ENCODE measurements at regions not wholly inside any gene's neighbourhood (a gene's known extent, or its start where the extent isn't known, plus 50 kb on each side); places are given as distances from the start of the nearest gene placed in this dataset.
A peak's percentile ranks its signal among the peaks of the same experiment; 100 is the strongest.
"Not testable (repeated sequence)": the region's sequence is repeated elsewhere in the genome, so short reads cannot be mapped to it uniquely, and the experiment has no call there.

GRCh38 chr10:11691319-11691755 is 50.8 kb upstream of the ECHDC3 start:
- DNase-seq = no peak
- in situ Hi-C loops (cut with HindIII; ENCODE audit: low pct_ligation_motif_present, low pct_unique_long_range_greater_than_20kb, low sequenced_read_pairs) = no loop called here

- in situ Hi-C loops (cut with HindIII; ENCODE audit: low pct_ligation_motif_present, low pct_unique_long_range_greater_than_20kb, low sequenced_read_pairs) = no loop called here
- DNase-seq = no peak
These were observed 52.0 kb upstream of the ECHDC3 start for GRCh38 chr10:11689945-11690736.

GRCh38 chr10:11688448-11688795 is 53.8 kb upstream of the ECHDC3 start:
- in situ Hi-C loops (cut with HindIII; ENCODE audit: low pct_ligation_motif_present, low pct_unique_long_range_greater_than_20kb, low sequenced_read_pairs); DNase-seq: not testable (repeated sequence)

GRCh38 chr10:11687779-11688447 is 54.3 kb upstream of the ECHDC3 start:
- in situ Hi-C loops (cut with HindIII; ENCODE audit: low pct_ligation_motif_present, low pct_unique_long_range_greater_than_20kb, low sequenced_read_pairs) = no loop called here
- no peak for DNase-seq

GRCh38 chr10:11687357-11687771 is 54.8 kb upstream of the ECHDC3 start:
- in situ Hi-C loops (cut with HindIII; ENCODE audit: low pct_ligation_motif_present, low pct_unique_long_range_greater_than_20kb, low sequenced_read_pairs) = no loop called here
- no peak for DNase-seq

- DNase-seq = peak; percentile 6
- in situ Hi-C loops (cut with HindIII; ENCODE audit: low pct_ligation_motif_present, low pct_unique_long_range_greater_than_20kb, low sequenced_read_pairs) = no loop called here
These were observed 56.4 kb upstream of the ECHDC3 start for GRCh38 chr10:11685787-11686218.

GRCh38 chr10:11684717-11685645 is 57.2 kb upstream of the ECHDC3 start:
- in situ Hi-C loops (cut with HindIII; ENCODE audit: low pct_ligation_motif_present, low pct_unique_long_range_greater_than_20kb, low sequenced_read_pairs) = no loop called here
- DNase-seq = peak; percentile 82

GRCh38 chr10:11684341-11684716 is 57.9 kb upstream of the ECHDC3 start:
- DNase-seq; in situ Hi-C loops (cut with HindIII; ENCODE audit: low pct_ligation_motif_present, low pct_unique_long_range_greater_than_20kb, low sequenced_read_pairs): not testable (repeated sequence)

GRCh38 chr10:11683529-11684320 is 58.5 kb upstream of the ECHDC3 start:
- DNase-seq = no peak
- in situ Hi-C loops (cut with HindIII; ENCODE audit: low pct_ligation_motif_present, low pct_unique_long_range_greater_than_20kb, low sequenced_read_pairs) = no loop called here

GRCh38 chr10:11682851-11683250 is 59.3 kb upstream of the ECHDC3 start:
- DNase-seq = no peak
- in situ Hi-C loops (cut with HindIII; ENCODE audit: low pct_ligation_motif_present, low pct_unique_long_range_greater_than_20kb, low sequenced_read_pairs) = no loop called here

- DNase-seq = no peak
- in situ Hi-C loops (cut with HindIII; ENCODE audit: low pct_ligation_motif_present, low pct_unique_long_range_greater_than_20kb, low sequenced_read_pairs) = no loop called here
These were observed 59.9 kb upstream of the ECHDC3 start for GRCh38 chr10:11682267-11682683.

GRCh38 chr10:11680496-11680895 is 61.7 kb upstream of the ECHDC3 start:
- DNase-seq = no peak
- in situ Hi-C loops (cut with HindIII; ENCODE audit: low pct_ligation_motif_present, low pct_unique_long_range_greater_than_20kb, low sequenced_read_pairs) = no loop called here

GRCh38 chr10:11679946-11680345 is 62.2 kb upstream of the ECHDC3 start:
- DNase-seq = no peak
- in situ Hi-C loops (cut with HindIII; ENCODE audit: low pct_ligation_motif_present, low pct_unique_long_range_greater_than_20kb, low sequenced_read_pairs) = no loop called here

GRCh38 chr10:11678074-11678793 is 63.9 kb upstream of the ECHDC3 start:
- DNase-seq = no peak
- in situ Hi-C loops (cut with HindIII; ENCODE audit: low pct_ligation_motif_present, low pct_unique_long_range_greater_than_20kb, low sequenced_read_pairs) = no loop called here

- in situ Hi-C loops (cut with HindIII; ENCODE audit: low pct_ligation_motif_present, low pct_unique_long_range_greater_than_20kb, low sequenced_read_pairs) = no loop called here
- no peak for DNase-seq
These were observed 64.7 kb upstream of the ECHDC3 start for GRCh38 chr10:11677480-11677879.

- DNase-seq = no peak
- in situ Hi-C loops (cut with HindIII; ENCODE audit: low pct_ligation_motif_present, low pct_unique_long_range_greater_than_20kb, low sequenced_read_pairs) = no loop called here
These were observed 62.2 kb upstream of the USP6NL start for GRCh38 chr10:11673346-11674280.

- in situ Hi-C loops (cut with HindIII; ENCODE audit: low pct_ligation_motif_present, low pct_unique_long_range_greater_than_20kb, low sequenced_read_pairs) = no loop called here
These were observed 61.4 kb upstream of the USP6NL start for GRCh38 chr10:11672836-11673235.

More at GRCh38 chr10:11672836-11673235, 61.4 kb upstream of the USP6NL start:
- DNase-seq = no peak

Data from ACHN (cell line).